DMS 273 treated with DMSO at 0.1 percent for 48 hours (cell line): ENCODE measurements at regions not wholly inside any gene's neighbourhood (a gene's known extent, or its start where the extent isn't known, plus 50 kb on each side); places are given as distances from the start of the nearest gene placed in this dataset.
"Not testable (repeated sequence)": the region's sequence is repeated elsewhere in the genome, so short reads cannot be mapped to it uniquely, and the experiment has no call there.

Experiments used
- DNase-seq: peaks from one replicate; lab custom pipeline; 2025; lab: John Stamatoyannopoulos, UW

GRCh38 chr21:27067226-27067625, 100.3 kb upstream of the ADAMTS5 start:
- DNase-seq: no peak

GRCh38 chr21:27062443-27062842, 95.6 kb upstream of the ADAMTS5 start:
- DNase-seq: no peak

GRCh38 chr21:27061770-27062169, 94.9 kb upstream of the ADAMTS5 start:
- no peak for DNase-seq

GRCh38 chr21:27060190-27060589, 93.3 kb upstream of the ADAMTS5 start:
- no peak for DNase-seq

- no peak for DNase-seq
Observed at GRCh38 chr21:27058673-27059605, 92.1 kb upstream of the ADAMTS5 start.

- no peak for DNase-seq
Observed at GRCh38 chr21:27057997-27058396, 91.1 kb upstream of the ADAMTS5 start.

- no peak for DNase-seq
Observed at GRCh38 chr21:27047658-27048314, 80.9 kb upstream of the ADAMTS5 start.

GRCh38 chr21:27047283-27047657, 80.4 kb upstream of the ADAMTS5 start:
- DNase-seq: no peak

GRCh38 chr21:27045281-27045985, 78.5 kb upstream of the ADAMTS5 start:
- no peak for DNase-seq

- DNase-seq: no peak
Observed at GRCh38 chr21:27043377-27043776, 76.5 kb upstream of the ADAMTS5 start.

GRCh38 chr21:27040738-27041469, 74.0 kb upstream of the ADAMTS5 start:
- no peak for DNase-seq

- DNase-seq: no peak
Observed at GRCh38 chr21:27036736-27037301, 69.9 kb upstream of the ADAMTS5 start.

- no peak for DNase-seq
Observed at GRCh38 chr21:27035791-27036190, 68.9 kb upstream of the ADAMTS5 start.

GRCh38 chr21:27034796-27035195, 67.9 kb upstream of the ADAMTS5 start:
- no peak for DNase-seq

GRCh38 chr21:27033471-27033870, 66.6 kb upstream of the ADAMTS5 start:
- no peak for DNase-seq

GRCh38 chr21:27026501-27026900, 59.6 kb upstream of the ADAMTS5 start:
- no peak for DNase-seq

- DNase-seq: not testable (repeated sequence)
Observed at GRCh38 chr21:27025708-27026107, 58.8 kb upstream of the ADAMTS5 start.

GRCh38 chr21:27024971-27025370, 58.1 kb upstream of the ADAMTS5 start:
- no peak for DNase-seq

- no peak for DNase-seq
Observed at GRCh38 chr21:27024301-27024700, 57.4 kb upstream of the ADAMTS5 start.

- no peak for DNase-seq
Observed at GRCh38 chr21:27023186-27023585, 56.3 kb upstream of the ADAMTS5 start.

- DNase-seq: no peak
Observed at GRCh38 chr21:27021801-27022200, 54.9 kb upstream of the ADAMTS5 start.

GRCh38 chr21:27021046-27021445, 54.2 kb upstream of the ADAMTS5 start:
- DNase-seq: no peak
